Osteocyte (in vitro differentiated cells): ENCODE measurements at regions not wholly inside any gene's neighbourhood (a gene's known extent, or its start where the extent isn't known, plus 50 kb on each side); places are given as distances from the start of the nearest gene placed in this dataset.

Experiments
- DNase-seq: peaks from one replicate; pipeline ENCODE4 v3.0.0; 2021; ENCODE audit warnings: mixed read lengths; ENCODE audit not compliant: unreplicated experiment; ENCODE audit errors: extremely low spot score
- H3K27ac Mint-ChIP-seq: one replicate; pipeline ENCODE4 v1.8.0; 2021; ENCODE audit warnings: mild to moderate bottlenecking, mixed read lengths; ENCODE audit not compliant: unreplicated experiment
- H3K27me3 Mint-ChIP-seq: one replicate; pipeline ENCODE4 v1.8.0; 2021; ENCODE audit warnings: mixed read lengths; ENCODE audit not compliant: unreplicated experiment
- H3K36me3 Mint-ChIP-seq: one replicate; pipeline ENCODE4 v1.8.0; 2021; ENCODE audit warnings: mixed read lengths; ENCODE audit not compliant: unreplicated experiment
- H3K4me1 Mint-ChIP-seq: one replicate; pipeline ENCODE4 v1.8.0; 2021; ENCODE audit warnings: mixed read lengths; ENCODE audit not compliant: unreplicated experiment
- H3K4me3 Mint-ChIP-seq: one replicate; pipeline ENCODE4 v1.8.0; 2021; ENCODE audit warnings: mild to moderate bottlenecking, moderate library complexity, mixed read lengths; ENCODE audit not compliant: unreplicated experiment
- H3K9me3 Mint-ChIP-seq: one replicate; pipeline ENCODE4 v1.8.0; 2021; ENCODE audit warnings: mixed read lengths; ENCODE audit not compliant: unreplicated experiment
- TF ChIP-seq, protein P1 (sequence below): fragments of 200-600 bp; sonication (generic); IDR thresholded peaks from 2 replicates; pipeline ENCODE4 v1.5.0; 2021; ENCODE audit warnings: antibody characterized with exemption, mild to moderate bottlenecking, moderate library complexity

DNA sequence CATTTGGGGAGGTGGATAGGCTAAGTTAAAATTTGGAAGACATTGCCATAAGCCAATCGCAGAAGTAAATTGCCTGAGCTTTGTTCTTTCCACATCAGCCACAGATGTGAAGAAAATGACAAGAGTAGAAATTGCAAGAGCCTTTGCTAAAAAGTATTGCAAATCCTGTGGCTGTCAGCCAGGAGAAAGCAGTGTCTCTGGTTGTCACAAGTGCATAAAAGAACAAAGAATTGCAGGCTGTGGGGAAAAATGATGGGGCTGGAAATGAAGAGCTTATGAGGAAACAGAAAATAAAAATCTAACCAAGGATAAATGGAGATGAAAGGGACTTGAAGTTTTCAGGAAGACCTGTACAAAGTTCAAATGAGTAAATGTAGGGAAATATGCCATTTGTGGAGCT is 344.8 kb downstream of the CSNK1G3 start:
- no peaks in the 10 kb centered on the region for H3K9me3 Mint-ChIP-seq
- TF ChIP-seq, protein P1, sequence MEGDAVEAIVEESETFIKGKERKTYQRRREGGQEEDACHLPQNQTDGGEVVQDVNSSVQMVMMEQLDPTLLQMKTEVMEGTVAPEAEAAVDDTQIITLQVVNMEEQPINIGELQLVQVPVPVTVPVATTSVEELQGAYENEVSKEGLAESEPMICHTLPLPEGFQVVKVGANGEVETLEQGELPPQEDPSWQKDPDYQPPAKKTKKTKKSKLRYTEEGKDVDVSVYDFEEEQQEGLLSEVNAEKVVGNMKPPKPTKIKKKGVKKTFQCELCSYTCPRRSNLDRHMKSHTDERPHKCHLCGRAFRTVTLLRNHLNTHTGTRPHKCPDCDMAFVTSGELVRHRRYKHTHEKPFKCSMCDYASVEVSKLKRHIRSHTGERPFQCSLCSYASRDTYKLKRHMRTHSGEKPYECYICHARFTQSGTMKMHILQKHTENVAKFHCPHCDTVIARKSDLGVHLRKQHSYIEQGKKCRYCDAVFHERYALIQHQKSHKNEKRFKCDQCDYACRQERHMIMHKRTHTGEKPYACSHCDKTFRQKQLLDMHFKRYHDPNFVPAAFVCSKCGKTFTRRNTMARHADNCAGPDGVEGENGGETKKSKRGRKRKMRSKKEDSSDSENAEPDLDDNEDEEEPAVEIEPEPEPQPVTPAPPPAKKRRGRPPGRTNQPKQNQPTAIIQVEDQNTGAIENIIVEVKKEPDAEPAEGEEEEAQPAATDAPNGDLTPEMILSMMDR, result no peak
- no peak overlapping the region for H3K4me3 Mint-ChIP-seq
- no peaks in the 10 kb centered on the region for H3K4me1 Mint-ChIP-seq
- no peak overlapping the region for H3K27ac Mint-ChIP-seq
- no peaks in the 10 kb centered on the region for H3K36me3 Mint-ChIP-seq
- H3K27me3 Mint-ChIP-seq, result no peaks in the 10 kb centered on the region
- no peak for DNase-seq

DNA sequence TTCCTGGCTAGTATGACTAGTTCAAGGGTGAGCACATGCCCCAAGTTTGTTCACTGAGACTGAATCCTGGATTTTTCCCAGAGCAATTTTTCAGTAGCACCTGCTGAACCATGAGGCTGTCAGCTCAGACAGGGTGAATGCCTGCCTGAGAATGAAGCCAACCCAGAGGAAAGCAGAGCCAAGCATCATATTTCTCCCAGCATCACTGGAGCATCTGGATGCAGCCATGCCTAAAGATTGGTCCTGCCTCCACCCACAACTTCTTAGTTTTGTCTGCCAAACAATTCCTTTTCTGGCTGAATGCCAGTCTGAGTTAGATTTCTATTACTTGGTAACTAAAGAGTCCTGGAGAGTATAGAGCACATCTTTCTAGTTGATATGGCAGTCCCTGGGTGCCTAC is 343.6 kb downstream of the CSNK1G3 start:
- Mint-ChIP-seq H3K4me3 (no peak overlapping the region), H3K27ac (no peak overlapping the region), H3K4me1 (no peaks in the 10 kb centered on the region), H3K36me3 (peaks cover 5% of the 10 kb centered on the region), H3K9me3 (peaks cover 9% of the 10 kb centered on the region), H3K27me3 (no peaks in the 10 kb centered on the region)
- TF ChIP-seq, protein P1, result no peak
- DNase-seq, result no peak

DNA sequence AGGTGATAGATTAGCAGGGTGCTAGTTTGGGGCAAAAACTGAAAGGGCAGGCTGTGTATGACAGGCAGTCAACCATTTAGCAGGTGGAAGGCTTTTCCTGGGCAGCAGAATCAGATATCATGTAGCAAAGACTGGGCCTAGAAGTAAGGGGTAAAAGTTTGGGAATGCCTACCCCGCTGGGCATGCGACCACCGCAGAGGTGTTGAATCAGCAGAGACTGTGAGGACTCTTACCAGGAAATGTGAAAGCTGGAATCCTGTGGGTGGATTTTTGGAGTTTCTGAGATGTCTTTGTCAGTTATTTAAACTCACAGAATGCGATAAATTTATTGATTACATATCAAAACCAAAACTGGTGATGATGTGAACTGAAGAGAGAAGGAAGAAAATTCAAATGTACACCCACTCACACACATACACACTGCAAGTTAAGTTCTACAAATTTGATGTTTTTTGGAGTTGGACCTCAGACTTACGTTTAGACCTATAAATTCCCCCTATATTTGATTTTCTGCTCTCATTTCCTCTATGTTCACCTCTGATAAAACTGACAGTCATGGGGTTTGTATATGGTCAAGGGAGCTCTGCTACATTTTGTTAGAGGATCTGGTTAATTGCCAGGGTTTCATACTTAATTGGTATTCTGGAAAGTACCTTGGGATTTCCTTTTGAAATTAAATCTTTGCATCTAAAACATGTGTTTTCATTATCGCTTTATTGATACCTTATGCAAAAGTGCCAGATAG is 333.6 kb downstream of the CSNK1G3 start:
- Mint-ChIP-seq H3K27ac (no peak overlapping the region), H3K9me3 (peaks cover 19% of the 10 kb centered on the region), H3K4me3 (no peak overlapping the region), H3K27me3 (no peaks in the 10 kb centered on the region), H3K4me1 (peaks cover 3% of the 10 kb centered on the region), H3K36me3 (peaks cover 3% of the 10 kb centered on the region)
- no peak for DNase-seq
- TF ChIP-seq, protein P1, result no peak

DNA sequence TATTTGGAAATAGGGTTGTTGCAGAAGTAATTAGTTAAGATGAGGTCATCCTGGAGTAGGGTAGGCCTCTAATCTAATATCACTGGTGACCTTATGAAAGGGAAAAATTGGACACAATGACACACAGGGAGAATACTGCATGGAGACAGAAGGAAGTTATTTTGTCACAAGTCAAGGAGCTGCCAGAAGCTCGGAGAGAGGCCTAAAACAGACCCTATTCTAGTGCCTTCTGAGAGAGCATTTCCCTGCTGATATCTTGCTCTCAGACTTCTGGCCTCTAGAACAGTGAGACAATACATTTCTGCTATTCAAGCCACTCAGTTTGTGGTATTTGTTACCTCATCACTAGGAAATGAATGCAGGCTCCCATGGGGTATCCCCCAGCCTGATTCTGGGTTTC is 332.9 kb downstream of the CSNK1G3 start:
- no peaks in the 10 kb centered on the region for H3K36me3 Mint-ChIP-seq
- H3K4me1 Mint-ChIP-seq, result peaks cover 3% of the 10 kb centered on the region
- H3K27me3 Mint-ChIP-seq, result no peaks in the 10 kb centered on the region
- TF ChIP-seq, protein P1, result no peak
- no peak overlapping the region for H3K4me3 Mint-ChIP-seq
- no peak for DNase-seq
- no peak overlapping the region for H3K27ac Mint-ChIP-seq
- H3K9me3 Mint-ChIP-seq, result peaks cover 20% of the 10 kb centered on the region

DNA sequence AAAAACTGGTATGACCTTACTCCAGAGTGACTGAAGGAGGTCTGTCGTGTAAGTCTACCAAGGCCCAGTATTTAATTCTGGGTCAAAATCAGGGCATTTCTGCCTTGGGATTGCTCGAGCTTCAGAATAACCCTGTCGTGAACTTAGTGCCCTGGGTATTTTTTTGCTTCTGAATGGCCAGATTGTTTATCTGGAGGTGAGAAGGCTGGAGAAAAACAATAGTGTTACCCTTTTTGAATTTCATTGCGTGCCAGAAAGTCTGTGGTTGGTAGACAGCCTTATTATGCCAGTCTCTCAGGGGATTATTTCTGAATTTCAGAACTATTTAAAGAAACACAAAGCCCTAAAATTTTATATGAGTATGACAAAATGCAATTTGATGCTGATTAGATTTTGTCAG is 323.4 kb downstream of the CSNK1G3 start:
- peak overlapping the region; percentile 52 for H3K27ac Mint-ChIP-seq
- H3K36me3 Mint-ChIP-seq, result peaks cover 4% of the 10 kb centered on the region
- no peaks in the 10 kb centered on the region for H3K27me3 Mint-ChIP-seq
- H3K4me3 Mint-ChIP-seq, result no peak overlapping the region
- peaks cover 10% of the 10 kb centered on the region for H3K9me3 Mint-ChIP-seq
- DNase-seq, result no peak
- H3K4me1 Mint-ChIP-seq, result peaks cover 21% of the 10 kb centered on the region
- TF ChIP-seq, protein P1, result no peak
